ENCODE measurements at regions not wholly inside any gene's neighbourhood (a gene's known extent, or its start where the extent isn't known, plus 50 kb on each side); places are given as distances from the start of the nearest gene placed in this dataset.

DNA sequence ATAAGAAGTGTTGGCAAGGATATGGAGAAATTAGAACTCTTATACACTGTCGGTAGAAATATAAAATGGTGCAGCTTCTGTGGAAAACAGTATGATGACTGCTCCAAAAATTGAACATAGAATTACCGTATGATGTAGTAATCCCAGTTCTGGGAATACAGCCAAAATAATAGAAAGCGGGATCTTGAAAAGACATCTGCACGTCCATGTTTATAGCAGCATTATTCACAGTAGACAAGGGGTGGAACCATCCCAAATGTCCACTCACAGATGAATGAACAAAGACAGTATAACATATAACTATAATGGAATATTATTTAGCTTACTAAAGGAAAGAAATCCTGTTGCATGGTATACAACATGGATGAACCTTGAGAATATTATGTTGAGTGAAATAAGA is 257.7 kb downstream of the TDRD15 start:
- TF ChIP-seq GABPB1 (CRISPR knock-in tag; IDR thresholded peaks at IDR 0.05) (no peak), CTCF (IDR thresholded peaks at IDR 0.05) (no peak), TEAD1 (CRISPR knock-in tag; IDR thresholded peaks at IDR 0.05) (no peak), NFE2L1 (CRISPR knock-in tag; IDR thresholded peaks at IDR 0.05) (no peak), MAX (CRISPR knock-in tag; IDR thresholded peaks at IDR 0.05) (no peak), SMAD3 (CRISPR knock-in tag; IDR thresholded peaks at IDR 0.05; ENCODE audit: borderline replicate concordance) (no peak), KAT7 (CRISPR knock-in tag; IDR thresholded peaks at IDR 0.05; ENCODE audit: borderline replicate concordance) (no peak), ZNF416 (CRISPR knock-in tag; IDR thresholded peaks at IDR 0.05) (no peak)
- TF ChIP-seq, protein P1, sequence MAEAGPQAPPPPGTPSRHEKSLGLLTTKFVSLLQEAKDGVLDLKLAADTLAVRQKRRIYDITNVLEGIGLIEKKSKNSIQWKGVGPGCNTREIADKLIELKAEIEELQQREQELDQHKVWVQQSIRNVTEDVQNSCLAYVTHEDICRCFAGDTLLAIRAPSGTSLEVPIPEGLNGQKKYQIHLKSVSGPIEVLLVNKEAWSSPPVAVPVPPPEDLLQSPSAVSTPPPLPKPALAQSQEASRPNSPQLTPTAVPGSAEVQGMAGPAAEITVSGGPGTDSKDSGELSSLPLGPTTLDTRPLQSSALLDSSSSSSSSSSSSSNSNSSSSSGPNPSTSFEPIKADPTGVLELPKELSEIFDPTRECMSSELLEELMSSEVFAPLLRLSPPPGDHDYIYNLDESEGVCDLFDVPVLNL (CRISPR knock-in tag; IDR thresholded peaks at IDR 0.05; ENCODE audit: borderline replicate concordance, low read depth), result no peak

Data from WTC11 (cell line).